ENCODE measurements at regions not wholly inside any gene's neighbourhood (a gene's known extent, or its start where the extent isn't known, plus 50 kb on each side); places are given as distances from the start of the nearest gene placed in this dataset.
"Not testable (repeated sequence)": the region's sequence is repeated elsewhere in the genome, so short reads cannot be mapped to it uniquely, and the experiment has no call there.

DNA sequence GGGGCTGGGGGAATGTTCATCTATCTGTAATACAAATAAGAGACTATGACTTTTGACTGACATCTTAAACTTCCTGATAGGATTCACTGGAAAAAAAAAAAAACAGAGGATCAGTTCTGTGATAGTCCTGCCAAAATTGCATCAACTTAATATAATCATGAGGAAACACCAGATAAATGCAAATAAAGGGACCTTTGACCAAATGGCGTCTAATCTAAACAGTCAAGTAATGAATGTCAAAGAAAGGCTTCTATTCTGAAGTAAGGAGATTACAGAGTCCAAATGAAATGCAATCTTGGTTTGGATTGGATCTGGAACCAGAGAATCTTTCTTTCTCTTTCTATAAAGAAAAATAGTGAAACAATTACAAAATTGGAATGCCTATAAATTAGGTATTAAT lies 513.4 kb downstream of the KCNT2 start:
- intact Hi-C loops (cut with DNase I), result no loop called here
- DNase-seq (ENCODE audit: low spot score) (no peak), ATAC-seq (no peak)

DNA sequence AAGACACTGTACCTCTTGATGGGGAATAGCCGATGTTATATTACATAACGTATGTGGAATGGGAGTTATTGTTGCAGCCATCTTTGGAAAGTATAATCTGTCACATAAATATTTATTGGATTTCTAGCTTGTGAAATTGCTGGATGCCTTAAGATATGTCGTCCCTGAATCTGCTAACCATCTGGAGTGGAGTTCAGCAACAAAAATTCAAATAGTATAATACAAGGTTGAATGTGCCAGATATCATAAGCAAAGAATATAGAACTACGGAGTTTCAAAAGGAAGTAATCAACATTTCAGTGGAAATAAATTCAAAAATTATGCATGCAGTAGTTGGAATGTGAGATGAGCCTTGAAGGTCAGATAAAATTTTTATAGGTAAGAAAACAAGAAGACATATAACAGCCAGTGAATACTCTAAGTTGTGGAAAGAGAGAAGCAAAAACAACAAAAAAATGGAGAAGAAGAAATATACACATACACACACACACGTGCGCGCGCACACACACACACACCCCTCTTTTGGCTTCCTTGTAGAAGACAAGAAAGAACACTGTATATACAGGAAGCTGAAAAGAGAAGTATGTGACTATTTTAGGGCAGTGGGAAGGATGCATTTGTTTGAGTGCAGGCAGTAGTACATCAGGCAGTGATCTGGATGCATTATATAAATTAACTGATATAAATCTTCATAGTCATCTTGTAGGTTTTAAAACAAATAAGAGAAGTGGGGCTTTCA lies 516.7 kb downstream of the KCNT2 start:
- intact Hi-C loops (cut with DNase I), result no loop called here
- ATAC-seq, result no peak
- DNase-seq (ENCODE audit: low spot score), result no peak

DNA sequence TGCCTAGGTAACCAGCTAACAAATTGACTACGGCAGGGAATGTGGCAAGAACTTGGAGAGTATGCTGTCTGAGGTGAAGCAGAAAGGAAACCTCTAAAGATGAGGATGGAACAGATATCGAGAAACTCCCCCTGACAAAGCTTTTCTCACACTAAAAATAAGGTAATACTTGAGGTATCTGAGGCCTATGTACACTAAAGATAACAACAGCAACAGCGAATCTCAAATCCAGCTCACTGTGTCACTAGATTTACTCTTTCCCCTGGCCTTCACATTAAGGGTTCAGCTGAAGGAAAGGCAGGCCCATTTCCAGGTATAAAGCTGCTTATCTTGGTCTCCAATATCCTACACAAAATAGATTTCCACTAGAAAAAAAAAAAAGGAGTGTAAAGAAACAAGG lies 518.0 kb downstream of the KCNT2 start:
- DNase-seq (ENCODE audit: low spot score) (no peak), ATAC-seq (no peak)
- intact Hi-C loops (cut with DNase I), result no loop called here

DNA sequence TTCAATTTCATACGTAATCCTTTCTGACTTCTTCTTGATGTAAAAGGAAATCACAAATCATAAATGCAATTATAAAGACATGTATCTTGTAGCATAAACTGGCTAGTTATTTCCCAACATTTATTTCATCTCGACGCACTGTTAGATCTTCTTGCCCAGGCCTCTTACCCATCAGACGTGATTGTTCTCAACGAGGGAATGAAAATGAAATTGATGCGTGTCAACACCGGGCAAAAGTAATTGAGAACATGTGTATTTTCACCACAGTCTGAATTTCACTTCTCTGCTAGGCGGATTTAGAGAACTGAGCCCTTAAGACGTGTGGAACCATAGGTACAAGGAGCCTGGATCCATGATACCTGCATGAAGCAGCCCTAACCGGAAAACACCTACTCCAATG lies 519.7 kb downstream of the KCNT2 start:
- no peak for ATAC-seq
- DNase-seq (ENCODE audit: low spot score), result no peak
- intact Hi-C loops (cut with DNase I), result no loop called here

DNA sequence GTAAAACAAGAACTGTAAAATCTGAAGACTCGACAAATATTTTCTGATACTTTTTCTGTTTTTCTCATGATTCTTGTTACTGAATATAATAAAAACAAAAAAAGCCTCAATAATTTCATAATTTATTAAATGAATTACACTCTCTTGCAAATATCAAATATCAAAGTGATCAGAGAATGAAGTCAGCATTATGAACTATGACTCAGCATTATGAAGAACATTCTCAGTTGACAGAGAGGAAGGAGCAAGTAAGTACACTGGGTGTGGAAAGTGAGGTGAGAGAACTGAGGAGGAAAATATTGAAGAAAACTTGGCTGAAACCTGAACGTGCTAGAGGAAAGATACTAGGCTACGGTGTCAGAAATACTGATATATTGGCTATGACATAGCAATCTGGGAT lies 529.5 kb downstream of the KCNT2 start:
- no peak for ATAC-seq
- intact Hi-C loops (cut with DNase I), result no loop called here
- DNase-seq (ENCODE audit: low spot score), result no peak

DNA sequence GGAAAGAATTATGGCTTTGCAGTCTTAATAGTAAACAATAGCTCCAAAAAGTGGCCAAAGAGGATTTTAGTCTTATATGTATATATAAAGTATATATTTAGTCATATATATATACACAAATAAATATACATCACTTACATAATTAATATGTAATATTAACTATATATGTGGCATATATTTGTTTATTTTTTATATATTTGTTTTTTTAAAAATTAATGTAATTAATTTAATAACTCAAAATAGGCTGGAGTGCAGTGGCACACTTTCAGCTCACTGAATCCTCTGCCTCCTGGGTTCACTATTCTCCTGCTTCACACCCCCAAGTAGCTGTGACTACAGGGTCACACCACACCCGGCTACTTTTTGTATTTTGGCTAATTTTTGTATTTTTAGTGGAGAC lies 532.6 kb downstream of the KCNT2 start:
- intact Hi-C loops (cut with DNase I), result no loop called here
- ATAC-seq (no peak), DNase-seq (ENCODE audit: low spot score) (no peak)

DNA sequence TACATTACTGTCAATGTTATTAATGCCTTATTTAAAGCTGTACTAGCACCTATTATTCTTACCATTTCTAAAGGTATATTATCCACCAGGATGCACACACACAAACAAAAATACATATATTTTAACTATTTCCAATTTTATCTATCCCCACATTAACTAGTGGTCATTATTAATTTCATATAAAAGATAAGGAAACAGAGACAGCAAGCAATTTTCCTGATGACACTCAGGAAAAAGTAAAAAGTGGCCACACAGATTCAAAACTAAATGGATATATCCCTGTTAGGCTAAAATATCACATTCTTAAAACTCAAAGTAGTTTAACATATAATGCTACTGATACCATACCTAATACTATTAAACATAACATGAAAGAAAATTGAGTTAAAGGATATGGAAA lies 534.1 kb downstream of the KCNT2 start:
- intact Hi-C loops (cut with DNase I), result no loop called here
- no peak for ATAC-seq
- no peak for DNase-seq (ENCODE audit: low spot score)

DNA sequence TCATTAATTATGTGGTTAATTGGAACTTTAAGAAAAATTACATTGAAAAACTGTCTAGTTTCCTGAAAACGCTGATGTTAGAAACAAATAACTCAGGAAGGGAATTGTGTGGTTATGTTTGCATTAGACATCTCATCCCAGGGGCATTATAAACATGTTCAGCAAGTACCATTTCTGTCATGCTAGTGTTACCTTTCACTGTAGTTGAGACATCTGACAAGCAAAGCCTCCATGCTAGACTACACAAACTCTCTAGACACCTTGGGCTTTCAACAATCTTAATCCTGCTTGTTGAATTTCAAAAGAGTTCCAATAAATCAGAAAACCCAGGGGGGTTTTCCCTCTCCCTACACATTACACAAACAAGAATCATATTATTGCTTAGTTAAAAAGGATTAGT lies 536.8 kb downstream of the KCNT2 start:
- intact Hi-C loops (cut with DNase I), result no loop called here
- DNase-seq (ENCODE audit: low spot score) (no peak), ATAC-seq (no peak)

DNA sequence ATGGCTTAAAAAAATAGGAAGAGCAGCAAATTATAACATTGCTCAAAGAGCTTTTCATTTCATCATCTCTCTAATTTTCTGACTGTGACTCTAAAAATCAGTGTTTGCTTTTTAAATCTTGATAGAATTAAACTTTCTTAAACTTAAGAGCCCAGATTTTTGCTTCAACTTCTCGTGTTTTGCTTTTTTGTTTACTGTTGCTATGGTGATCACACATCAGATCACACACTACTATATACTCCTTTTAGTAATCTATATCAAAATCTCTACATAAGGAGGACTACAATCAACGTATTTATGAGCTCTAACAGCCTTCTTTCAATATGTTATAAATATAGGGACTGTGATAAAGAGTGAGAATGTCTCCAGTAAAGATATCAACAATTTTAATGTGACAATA lies 537.3 kb downstream of the KCNT2 start:
- no peak for ATAC-seq
- DNase-seq (ENCODE audit: low spot score), result no peak
- intact Hi-C loops (cut with DNase I), result no loop called here

DNA sequence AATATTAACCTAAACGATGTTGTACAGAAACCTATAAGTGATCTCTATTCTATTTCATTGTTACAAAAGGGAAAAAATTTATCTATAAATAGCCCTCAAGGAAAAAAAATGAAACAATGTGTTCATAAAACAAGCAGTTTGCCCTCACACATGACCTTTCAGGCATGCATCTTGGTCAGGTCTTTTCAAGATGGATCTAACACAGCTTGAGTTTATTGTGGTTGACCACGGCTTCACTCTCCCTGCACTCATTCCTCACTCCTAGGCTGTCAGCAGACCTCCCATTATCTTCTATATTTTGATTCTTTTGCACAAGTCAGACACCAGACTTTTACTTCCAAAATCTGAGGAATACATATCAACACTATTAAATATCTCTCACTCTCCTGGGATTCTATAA lies 544.3 kb downstream of the KCNT2 start:
- ATAC-seq (no peak), DNase-seq (ENCODE audit: low spot score) (no peak)
- intact Hi-C loops (cut with DNase I), result no loop called here

DNA sequence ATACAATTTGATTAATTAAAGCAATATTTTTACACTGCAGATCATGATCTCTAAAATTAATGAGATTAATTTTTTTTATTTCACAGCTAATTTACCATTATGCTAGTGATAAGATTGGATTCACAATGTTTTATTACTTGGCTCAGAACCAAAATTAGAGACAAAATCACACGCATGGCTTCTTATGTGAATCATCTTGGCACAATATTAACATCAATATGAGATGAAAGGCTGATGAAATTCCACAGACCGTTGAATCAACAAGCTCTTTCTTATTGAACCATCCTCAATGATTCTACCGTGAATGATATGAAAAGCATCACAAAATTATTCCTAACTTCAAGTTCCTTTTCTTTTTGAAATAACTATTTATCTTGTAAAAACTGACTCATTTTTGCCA lies 544.9 kb downstream of the KCNT2 start:
- ATAC-seq (no peak), DNase-seq (ENCODE audit: low spot score) (no peak)
- intact Hi-C loops (cut with DNase I), result no loop called here

DNA sequence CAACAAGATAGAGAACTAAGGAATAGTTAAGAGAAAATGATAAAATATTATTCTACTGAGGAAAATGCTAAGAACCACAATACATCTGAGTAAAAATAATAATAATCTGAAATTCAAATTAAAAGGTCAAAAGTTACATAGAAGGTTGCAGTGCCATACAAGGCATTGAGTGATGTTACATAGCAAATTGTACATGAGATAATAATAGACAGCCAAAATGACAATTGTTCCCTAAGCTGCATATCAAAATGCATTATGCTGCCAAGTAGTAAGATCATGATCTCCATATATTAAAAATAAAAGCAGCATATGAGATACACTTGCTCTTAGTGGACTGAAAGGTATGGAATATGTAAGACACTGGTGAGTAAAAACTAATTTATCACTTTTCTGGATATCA lies 547.7 kb downstream of the KCNT2 start:
- intact Hi-C loops (cut with DNase I), result no loop called here
- DNase-seq (ENCODE audit: low spot score) (no peak), ATAC-seq (no peak)

DNA sequence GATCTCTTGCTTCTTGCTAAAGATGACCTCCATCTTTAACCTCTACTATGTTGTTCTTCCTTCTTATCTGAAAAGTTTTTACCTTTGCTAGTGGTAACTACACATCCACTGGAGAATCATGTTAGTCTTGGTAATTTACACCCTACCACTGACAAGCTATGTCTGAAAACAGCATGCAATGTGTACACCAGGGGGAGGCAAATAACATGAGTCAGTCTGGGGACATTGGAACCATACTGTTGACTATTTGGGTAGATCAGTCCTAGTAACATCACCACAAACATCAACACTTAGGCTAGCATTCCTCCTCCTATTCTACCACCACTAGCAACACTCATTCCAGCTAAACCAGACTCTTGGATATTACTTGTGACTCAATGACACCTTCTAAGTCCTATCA lies 549.0 kb downstream of the KCNT2 start:
- intact Hi-C loops (cut with DNase I), result no loop called here
- ATAC-seq (no peak), DNase-seq (ENCODE audit: low spot score) (no peak)

DNA sequence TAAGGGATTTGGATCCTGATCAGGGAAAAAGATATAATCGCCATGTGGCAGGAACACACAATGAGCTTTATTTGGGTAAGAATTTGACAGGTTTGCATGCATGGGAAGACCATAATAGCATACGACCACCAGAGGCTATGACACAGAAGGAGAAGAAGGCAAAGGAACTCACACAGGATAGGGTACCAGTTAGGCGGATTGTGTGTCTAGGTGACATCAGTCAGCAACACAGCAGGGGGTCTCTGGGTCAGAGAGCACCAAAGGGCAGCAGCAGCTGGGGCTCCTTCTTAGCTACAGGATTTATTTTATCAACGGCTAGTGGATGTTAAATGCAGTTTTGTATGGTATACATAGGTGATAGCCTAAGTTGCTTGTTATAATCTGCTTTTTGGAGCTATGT lies 551.3 kb downstream of the KCNT2 start:
- intact Hi-C loops (cut with DNase I), result no loop called here
- no peak for DNase-seq (ENCODE audit: low spot score)
- ATAC-seq, result no peak

DNA sequence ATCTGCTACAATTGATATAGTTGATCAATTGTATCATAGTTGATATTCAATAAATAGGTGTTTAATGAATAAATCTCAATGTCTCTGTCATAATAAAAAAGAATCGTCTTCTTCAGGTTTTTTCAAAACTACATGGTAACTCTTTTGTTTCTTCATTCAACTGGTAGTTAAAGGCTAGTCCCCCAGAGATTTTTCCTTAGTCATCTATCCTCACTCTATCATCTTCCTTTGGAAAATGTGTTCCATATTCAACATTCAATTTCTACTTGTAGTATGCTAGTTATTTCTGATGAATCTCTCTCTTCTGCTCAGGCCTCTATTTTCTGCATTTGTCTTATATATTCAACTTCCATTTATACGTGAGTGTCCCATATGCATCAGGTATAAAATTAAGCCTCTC lies 558.8 kb downstream of the KCNT2 start:
- ATAC-seq, result no peak
- no peak for DNase-seq (ENCODE audit: low spot score)
- intact Hi-C loops (cut with DNase I), result no loop called here

DNA sequence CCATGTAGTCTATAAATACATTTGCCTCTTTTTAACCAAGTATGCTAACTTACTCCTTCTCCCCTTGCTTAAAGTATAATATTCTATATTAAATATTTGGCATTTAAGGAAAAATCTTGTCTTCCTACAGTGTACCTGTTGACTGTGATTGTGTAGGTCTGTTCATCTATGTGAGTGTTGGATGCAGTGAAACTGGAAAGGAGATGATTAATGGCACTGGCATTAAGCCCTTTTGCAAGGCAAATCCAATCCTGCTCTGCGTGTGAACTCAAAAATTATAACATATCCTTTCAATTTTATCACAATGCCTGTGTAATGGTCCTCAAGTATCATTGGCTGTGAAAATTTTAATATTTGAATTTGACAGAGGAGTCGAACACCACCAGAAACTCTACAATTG lies 565.0 kb downstream of the KCNT2 start:
- intact Hi-C loops (cut with DNase I), result no loop called here
- ATAC-seq, result no peak
- no peak for DNase-seq (ENCODE audit: low spot score)

DNA sequence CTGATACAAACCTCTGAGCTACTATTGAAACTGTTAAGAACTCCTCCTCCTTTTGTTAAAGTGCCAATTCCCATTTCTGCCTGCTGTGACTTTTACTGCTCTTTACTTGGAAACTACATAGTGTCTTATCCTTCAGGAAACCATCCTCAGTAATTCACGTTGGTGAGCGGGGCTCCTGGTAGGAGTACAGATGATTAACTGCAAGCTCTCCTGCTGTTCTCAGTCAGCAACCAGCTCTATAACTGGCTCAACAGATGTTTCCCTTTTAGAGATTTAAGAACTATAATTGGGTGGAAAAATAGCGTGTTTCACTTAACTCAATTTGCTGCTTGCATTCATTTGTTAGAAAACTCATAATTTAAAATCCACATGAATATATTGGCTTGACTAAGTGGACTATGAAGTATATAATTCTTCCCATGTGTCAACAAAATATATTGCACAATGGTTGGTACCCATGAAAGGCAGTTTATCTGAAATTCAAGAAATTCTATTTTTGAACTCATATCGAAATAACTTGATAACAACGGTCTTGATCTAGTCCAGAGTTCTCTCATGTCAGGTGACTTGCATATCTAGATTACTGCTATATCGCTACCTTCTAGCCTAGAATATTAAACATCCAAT lies 574.0 kb downstream of the KCNT2 start:
- DNase-seq (ENCODE audit: low spot score) (no peak), ATAC-seq (no peak)
- intact Hi-C loops (cut with DNase I), result no loop called here

DNA sequence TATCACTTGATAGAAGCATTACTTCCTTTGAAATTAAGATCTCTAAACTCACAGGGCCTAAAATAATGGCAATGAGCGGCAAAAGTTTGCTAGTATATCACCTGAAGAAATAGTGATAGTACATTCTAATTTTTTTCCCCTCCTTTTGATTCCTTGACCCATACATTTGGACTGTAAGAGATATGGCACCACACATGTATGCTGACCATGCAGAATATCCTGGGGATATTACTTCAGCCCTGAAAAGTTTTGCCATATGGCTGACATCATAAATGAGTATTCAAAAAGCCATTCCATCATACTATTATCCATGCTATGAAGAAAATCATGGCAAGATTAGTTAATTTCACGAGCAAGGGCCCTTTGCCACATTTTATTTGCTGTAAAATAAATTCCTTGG lies 576.9 kb downstream of the KCNT2 start:
- DNase-seq (ENCODE audit: low spot score); intact Hi-C loops (cut with DNase I); ATAC-seq: not testable (repeated sequence)

DNA sequence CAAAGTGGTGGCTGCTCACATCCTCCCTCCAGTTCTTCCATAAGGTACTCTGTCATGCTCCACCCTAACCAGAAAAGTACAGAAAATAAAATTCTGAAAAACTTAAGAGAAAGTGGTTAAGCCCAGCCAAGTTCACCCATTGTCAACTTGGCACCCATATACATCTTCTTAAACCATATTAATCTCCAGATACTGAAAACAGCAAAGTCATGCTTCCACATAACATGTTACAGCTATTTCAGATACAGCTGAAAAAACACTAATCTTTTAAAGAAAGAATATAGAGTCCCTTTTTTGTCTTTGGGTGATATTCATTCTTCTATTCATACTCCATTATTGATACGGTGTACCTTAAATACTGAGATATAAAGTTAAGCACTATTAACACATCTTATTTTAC lies 577.8 kb downstream of the KCNT2 start:
- intact Hi-C loops (cut with DNase I), result no loop called here
- ATAC-seq, result no peak
- no peak for DNase-seq (ENCODE audit: low spot score)

DNA sequence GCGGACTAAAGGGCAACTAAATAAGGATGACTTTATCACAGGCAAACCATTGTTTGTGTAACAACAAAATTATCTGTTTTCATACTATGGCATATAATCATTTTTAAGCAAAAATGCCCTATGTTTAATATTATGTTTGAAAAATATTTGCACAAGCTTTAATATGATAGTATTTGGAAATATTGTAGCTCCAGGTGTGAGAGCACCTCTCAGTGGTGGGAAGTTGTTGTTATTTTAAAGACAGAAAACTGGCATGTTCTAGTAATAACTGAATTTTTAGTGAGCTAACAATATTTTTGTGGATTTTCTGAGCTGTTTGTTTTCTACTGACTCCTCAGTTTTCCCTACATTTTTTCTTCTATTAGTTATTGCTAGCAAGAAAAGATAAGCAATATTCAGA lies 578.8 kb downstream of the KCNT2 start:
- intact Hi-C loops (cut with DNase I), result no loop called here
- ATAC-seq (no peak), DNase-seq (ENCODE audit: low spot score) (no peak)

DNA sequence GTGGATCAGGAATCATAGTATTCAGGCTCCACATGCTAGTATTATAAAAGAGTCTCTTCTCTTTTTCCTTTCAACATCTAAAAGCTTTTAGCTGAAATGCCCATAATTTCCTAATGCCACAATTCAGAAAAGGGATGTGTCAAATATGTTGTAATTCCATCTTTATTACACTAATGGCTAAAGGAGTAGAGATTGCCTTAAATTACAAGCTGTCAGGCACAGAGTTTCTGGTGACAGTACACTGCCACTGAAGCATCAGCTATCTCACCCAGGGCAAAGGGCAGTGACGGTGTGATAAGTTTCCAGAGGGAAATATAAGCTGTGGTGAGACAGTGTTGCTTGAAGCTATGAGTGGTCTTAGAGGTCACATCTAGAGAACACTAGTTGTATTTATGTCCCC lies 581.1 kb downstream of the KCNT2 start:
- intact Hi-C loops (cut with DNase I), result no loop called here
- ATAC-seq, result no peak
- no peak for DNase-seq (ENCODE audit: low spot score)
